OCI-LY1 (cell line): ENCODE measurements at regions not wholly inside any gene's neighbourhood (a gene's known extent, or its start where the extent isn't known, plus 50 kb on each side); places are given as distances from the start of the nearest gene placed in this dataset.

Experiments
- H2AFZ ChIP-seq: fragments of 200-600 bp; sonication (generic), shearing (Covaris generic); 2 replicates; pipeline ENCODE4 v1.6.0; 2014; ENCODE audit warnings: antibody characterized with exemption, mild to moderate bottlenecking, low read length
- H3F3A ChIP-seq: fragments of 200-600 bp; sonication (generic), shearing (Covaris generic); 2 replicates; pipeline ENCODE4 v1.6.0; 2014; ENCODE audit warnings: mild to moderate bottlenecking, antibody characterized with exemption, low read length, moderate library complexity; ENCODE audit not compliant: insufficient read depth
- H3K27ac ChIP-seq: fragments of 200-600 bp; sonication (generic); 2 replicates; pipeline ENCODE4 v1.5.1; 2014; ENCODE audit warnings: low read length, mixed run types, mild to moderate bottlenecking, low read depth; ENCODE audit not compliant: poor library complexity, severe bottlenecking
- H3K27me3 ChIP-seq: fragments of 200-600 bp; sonication (generic); 2 replicates; pipeline ENCODE4 v1.6.0; 2014; ENCODE audit warnings: antibody characterized with exemption, mild to moderate bottlenecking, low read length, moderate library complexity; ENCODE audit not compliant: insufficient read depth
- H3K36me3 ChIP-seq: fragments of 200-600 bp; sonication (generic); 2 replicates; pipeline ENCODE4 v1.6.1; 2014; ENCODE audit warnings: mild to moderate bottlenecking, antibody characterized with exemption, low read length, moderate library complexity, mixed read lengths; ENCODE audit not compliant: insufficient read depth
- H3K4me1 ChIP-seq: fragments of 200-600 bp; sonication (generic); 2 replicates; pipeline ENCODE4 v1.5.1; 2014; ENCODE audit warnings: mild to moderate bottlenecking, low read length, moderate library complexity; ENCODE audit not compliant: insufficient read depth, severe bottlenecking
- H3K4me2 ChIP-seq: fragments of 200-600 bp; sonication (generic), shearing (Covaris generic); 2 replicates; pipeline ENCODE4 v1.6.1; 2014; ENCODE audit warnings: low read length
- H3K4me3 ChIP-seq: fragments of 200-600 bp; sonication (generic); 2 replicates; pipeline ENCODE4 v1.5.1; 2014; ENCODE audit warnings: low read length, low read depth, mild to moderate bottlenecking, mixed read lengths; ENCODE audit not compliant: poor library complexity, severe bottlenecking
- H3K79me2 ChIP-seq: fragments of 200-600 bp; shearing (Covaris generic); 2 replicates; pipeline ENCODE4 v1.6.1; 2016; ENCODE audit warnings: mixed run types, low read length, mixed read lengths; ENCODE audit not compliant: insufficient read depth
- H3K9ac ChIP-seq: fragments of 200-600 bp; sonication (generic), shearing (Covaris generic); 2 replicates; pipeline ENCODE4 v1.6.1; 2014; ENCODE audit warnings: mild to moderate bottlenecking, low read length, mixed read lengths
- H3K9me2 ChIP-seq: fragments of 200-600 bp; sonication (generic), shearing (Covaris generic); 2 replicates; pipeline ENCODE4 v1.6.1; 2014; ENCODE audit warnings: low read depth, mild to moderate bottlenecking, low read length, mixed read lengths
- H3K9me3 ChIP-seq: fragments of 200-600 bp; shearing (Covaris generic); 2 replicates; pipeline ENCODE4 v1.6.1; 2014; ENCODE audit warnings: low read length, mixed read lengths
- H4K20me1 ChIP-seq: fragments of 200-600 bp; sonication (generic), shearing (Covaris generic); 2 replicates; pipeline ENCODE4 v1.6.0; 2016; ENCODE audit warnings: mild to moderate bottlenecking, low read length; ENCODE audit not compliant: insufficient read depth
- CTCF ChIP-seq: fragments of 200-600 bp; sonication (generic), shearing (Covaris generic); IDR thresholded peaks from 2 replicates; pipeline ENCODE4 v1.5.1; 2017; ENCODE audit warnings: mild to moderate bottlenecking, antibody characterized with exemption, low read length, moderate library complexity, mixed read lengths
- EZH2 ChIP-seq: fragments of 200-600 bp; sonication (generic), shearing (Covaris generic); IDR thresholded peaks from 2 replicates; pipeline ENCODE4 v1.8.0; 2017; ENCODE audit warnings: borderline replicate concordance, mixed run types, mild to moderate bottlenecking, antibody characterized with exemption, low read length, moderate library complexity, mixed read lengths

GRCh38 chr6:142537612-142538478 lies 236.0 kb downstream of the ADGRG6 start:
- H3K4me3 ChIP-seq = no peak overlapping the region
- no peaks in the 10 kb centered on the region for H3K79me2 ChIP-seq
- TF ChIP-seq EZH2 (no peak), CTCF (peak; percentile 79)

GRCh38 chr6:142542704-142543233 lies 241.0 kb downstream of the ADGRG6 start:
- Histone ChIP-seq H3K4me1 (no peaks in the 10 kb centered on the region), H3K36me3 (no peaks in the 10 kb centered on the region), H3K27ac (no peak overlapping the region), H3K9me3 (no peaks in the 10 kb centered on the region), H3F3A (no peaks in the 10 kb centered on the region), H4K20me1 (no peaks in the 10 kb centered on the region), H3K27me3 (no peaks in the 10 kb centered on the region; the same call in 1 of the 2 replicates), H3K79me2 (no peaks in the 10 kb centered on the region), H3K9me2 (no peaks in the 10 kb centered on the region), H3K4me3 (no peak overlapping the region), H3K9ac (no peak overlapping the region), H2AFZ (no peak overlapping the region), H3K4me2 (no peak overlapping the region)
- TF ChIP-seq CTCF (no peak), EZH2 (no peak)

More at GRCh38 chr6:142537612-142538478, 236.0 kb downstream of the ADGRG6 start:
- H3K9ac ChIP-seq = no peak overlapping the region
- H3K4me2 ChIP-seq = peak overlapping the region; percentile 26; the same call in 1 of the 2 replicates
- no peaks in the 10 kb centered on the region; the same call in 1 of the 2 replicates for H3K27me3 ChIP-seq
- no peaks in the 10 kb centered on the region for H3K9me2 ChIP-seq
- no peak overlapping the region for H3K27ac ChIP-seq
- H3K4me1 ChIP-seq = no peaks in the 10 kb centered on the region
- no peaks in the 10 kb centered on the region for H3K36me3 ChIP-seq
- H4K20me1 ChIP-seq = no peaks in the 10 kb centered on the region
- no peaks in the 10 kb centered on the region for H3K9me3 ChIP-seq
- no peaks in the 10 kb centered on the region for H3F3A ChIP-seq
- H2AFZ ChIP-seq = 0 out of 2 replicates have a peak overlapping the region, but pooled peaks have one; percentile 39

- TF ChIP-seq EZH2 (no peak), CTCF (no peak)
- Histone ChIP-seq H3K9ac (no peak overlapping the region), H3K9me2 (no peaks in the 10 kb centered on the region), H4K20me1 (no peaks in the 10 kb centered on the region), H3K27ac (no peak overlapping the region), H3K4me2 (no peak overlapping the region), H3K79me2 (no peaks in the 10 kb centered on the region), H3K36me3 (no peaks in the 10 kb centered on the region), H3F3A (no peaks in the 10 kb centered on the region), H3K4me1 (no peaks in the 10 kb centered on the region), H3K4me3 (no peak overlapping the region), H3K9me3 (no peaks in the 10 kb centered on the region), H3K27me3 (no peaks in the 10 kb centered on the region; the same call in 1 of the 2 replicates), H2AFZ (no peak overlapping the region)
Observed at GRCh38 chr6:142543606-142544005, 241.8 kb downstream of the ADGRG6 start.
